Adrenal gland (tissue), 9 donors: ENCODE measurements at regions not wholly inside any gene's neighbourhood (a gene's known extent, or its start where the extent isn't known, plus 50 kb on each side); places are given as distances from the start of the nearest gene placed in this dataset.

ENCODE experiments used
- DNase-seq, 7 donors: peaks; one replicate each; pipeline ENCODE4 v3.0.0-alpha.2; 2019 to 2020
- H3K27ac ChIP-seq, 5 donors: fragments of 200-600 bp; sonication (generic) in 4 of 5; 1 replicate in 3 of 5; 2 replicates in 2 of 5; pipeline versions ENCODE4 v1.5.1 to v1.8.0; 2016 to 2020; ENCODE audit warnings: mild to moderate bottlenecking in 1 of 5
- H3K27me3 ChIP-seq: fragments of 200-600 bp; 2 replicates; pipeline ENCODE4 v1.8.0; 2021
- H3K36me3 ChIP-seq, 2 donors: fragments of 200-600 bp; replicated peaks in 1 of 2; 1 replicate in 1 of 2; 2 replicates in 1 of 2; pipeline versions ENCODE4 v1.5.1 to v1.8.0; 2018 to 2022
- H3K4me1 ChIP-seq, 2 donors: fragments of 200-600 bp; replicated peaks in 1 of 2; 1 replicate in 1 of 2; 2 replicates in 1 of 2; pipeline versions ENCODE4 v1.5.1 to v1.8.0; 2018 to 2021
- H3K4me3 ChIP-seq, 4 donors: fragments of 200-600 bp; sonication (generic) in 3 of 4; one replicate each; pipeline ENCODE4 v1.5.1; 2016 to 2018
- H3K9me3 ChIP-seq, 3 donors: fragments of 200-600 bp; sonication (generic) in 1 of 3; replicated peaks in 1 of 3; 1 replicate in 2 of 3; 2 replicates in 1 of 3; pipeline versions ENCODE4 v1.5.1 to v1.8.0; 2016 to 2021
- CTCF ChIP-seq, 6 experiments: fragments of 450-650 bp in 4 of 6; fragments of 200-600 bp in 2 of 6; sonication (generic) in 1 of 6; IDR thresholded peaks; 1 replicate in 5 of 6; 2 replicates in 1 of 6; pipeline versions ENCODE4 v1.5.1 to v1.8.0; 2016 to 2021; ENCODE audit warnings: antibody characterized with exemption in 6 of 6, mild to moderate bottlenecking in 2 of 6, moderate library complexity in 1 of 6
- POLR2A ChIP-seq, 2 donors: fragments of 450-650 bp; IDR thresholded peaks; one replicate each; pipeline ENCODE4 v1.6.1; 2017; ENCODE audit warnings: antibody characterized with exemption in 2 of 2, mild to moderate bottlenecking in 2 of 2, moderate library complexity in 1 of 2
- WGBS, 4 donors: extraction: QIAGEN DNeasy Blood & Tissue Kit in 2 of 4; methylation state at CpG; one replicate each; pipeline versions ENCODE4 v1.1.5 to v1.1.7; 2013 to 2017; 5-methylcytosine and 5-hydroxymethylcytosine counted together
- intact Hi-C, 2 donors: fragments of 100-400 bp; cut with DNase I; formaldehyde crosslinking; loops; one replicate each; pipeline versions ENCODE4 v1.14.1 to v1.15.0; 2022 to 2023
- donor health status: healthy with polysubstance abuse.
- donor health status: Bipolar disorder and iron deficiency.
- donor health status: DM: yes; HTN: yes; CAD: no.
- donor health status: DM: no; HTN: no; CAD: no.
- donor health status: DM: no; HTN: no; CAD: no.

- peak in 1 of 7 donors; percentile 63 for DNase-seq
- H3K4me1 ChIP-seq = peaks cover 0 to 10% of the 10 kb centered on the region in 2 donors
- H3K36me3 ChIP-seq = no peaks in the 10 kb centered on the region
- intact Hi-C loops = no loop called here
- no peak for TF ChIP-seq CTCF (IDR thresholded peaks at IDR 0.05)
- no peak for TF ChIP-seq POLR2A (IDR thresholded peaks at IDR 0.05)
- no peaks in the 10 kb centered on the region for H3K27me3 ChIP-seq
- H3K4me3 ChIP-seq = no peak overlapping the region
- no peak overlapping the region for H3K27ac ChIP-seq
- H3K9me3 ChIP-seq = no peaks in the 10 kb centered on the region
Observed at GRCh38 chr1:58874342-58874741, 90.5 kb upstream of the JUN start.

- no peak overlapping the region for H3K4me3 ChIP-seq
- 67 to 82% (median 77%) methylated on average over 12 of the region's 12 CpGs for WGBS, 4 donors
- H3K27ac ChIP-seq = no peak overlapping the region
- no peaks in the 10 kb centered on the region for H3K9me3 ChIP-seq
- intact Hi-C loops = no loop called here
- H3K27me3 ChIP-seq = no peaks in the 10 kb centered on the region
- peaks cover 0 to 10% of the 10 kb centered on the region in 2 donors for H3K4me1 ChIP-seq
- H3K36me3 ChIP-seq = no peaks in the 10 kb centered on the region
- TF ChIP-seq CTCF (IDR thresholded peaks at IDR 0.05) = no peak
- TF ChIP-seq POLR2A (IDR thresholded peaks at IDR 0.05) = no peak
- DNase-seq = no peak
Observed at GRCh38 chr1:58874757-58875755, 91.2 kb upstream of the JUN start.

DNA sequence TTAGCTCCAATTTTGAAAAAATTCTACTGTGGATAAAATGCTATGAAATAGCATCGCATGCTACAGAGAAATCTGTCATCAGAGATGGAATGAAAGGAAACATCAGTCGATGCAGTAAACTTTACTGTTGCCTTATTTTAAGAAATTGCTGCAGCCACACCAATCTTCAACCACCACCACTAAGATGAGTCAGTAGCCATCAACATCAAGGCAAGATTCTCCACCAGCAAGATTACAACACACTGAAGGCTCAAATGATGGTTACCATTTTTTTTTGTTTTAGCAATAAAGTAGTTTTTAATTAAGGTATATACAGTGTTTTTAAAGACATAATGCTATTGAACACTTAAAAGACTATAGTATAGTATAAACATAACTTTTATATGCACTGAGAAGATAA, 95.6 kb upstream of the JUN start:
- Histone ChIP-seq H3K4me3 (no peak overlapping the region), H3K36me3 (no peaks in the 10 kb centered on the region), H3K27ac (no peak overlapping the region), H3K27me3 (no peaks in the 10 kb centered on the region), H3K9me3 (no peaks in the 10 kb centered on the region), H3K4me1 (peaks cover 17 to 43% of the 10 kb centered on the region in 2 donors)
- intact Hi-C loops = no loop called here
- WGBS, 4 donors = 87 to 98% (median 96%) methylated on average over 2 of the region's 2 CpGs
- no peak for TF ChIP-seq CTCF (IDR thresholded peaks at IDR 0.05)
- TF ChIP-seq POLR2A (IDR thresholded peaks at IDR 0.05) = no peak
- no peak for DNase-seq

DNA sequence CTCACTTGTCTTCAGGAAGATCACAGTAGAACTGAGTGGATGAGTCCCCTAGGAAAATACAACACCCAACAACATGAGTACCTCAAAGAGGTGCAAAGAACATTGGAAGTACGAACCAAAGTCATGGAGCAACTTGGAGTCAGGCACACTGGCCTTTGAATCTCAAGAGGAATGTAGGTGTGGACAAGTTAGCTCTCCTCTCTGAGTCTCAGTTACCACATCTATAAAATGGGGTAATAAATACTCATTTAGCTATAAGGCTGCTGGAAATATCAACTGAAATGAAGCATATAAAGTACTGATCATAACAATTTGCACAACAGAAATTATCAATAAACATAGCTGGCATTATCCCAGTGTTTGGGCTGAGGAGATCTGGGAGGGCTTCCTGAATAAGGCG, 96.7 kb upstream of the JUN start:
- Histone ChIP-seq H3K4me1 (peaks cover 22 to 44% of the 10 kb centered on the region in 2 donors), H3K27ac (no peak overlapping the region), H3K9me3 (no peaks in the 10 kb centered on the region), H3K4me3 (no peak overlapping the region), H3K27me3 (no peaks in the 10 kb centered on the region), H3K36me3 (no peaks in the 10 kb centered on the region)
- intact Hi-C loops = no loop called here
- WGBS, 4 donors = 94 to 100% (median 97%) methylated on average over 2 of the region's 2 CpGs
- no peak for DNase-seq
- TF ChIP-seq CTCF (IDR thresholded peaks at IDR 0.05) (no peak), POLR2A (IDR thresholded peaks at IDR 0.05) (no peak)
